ENCODE measurements at regions not wholly inside any gene's neighbourhood (a gene's known extent, or its start where the extent isn't known, plus 50 kb on each side); places are given as distances from the start of the nearest gene placed in this dataset.

DNA sequence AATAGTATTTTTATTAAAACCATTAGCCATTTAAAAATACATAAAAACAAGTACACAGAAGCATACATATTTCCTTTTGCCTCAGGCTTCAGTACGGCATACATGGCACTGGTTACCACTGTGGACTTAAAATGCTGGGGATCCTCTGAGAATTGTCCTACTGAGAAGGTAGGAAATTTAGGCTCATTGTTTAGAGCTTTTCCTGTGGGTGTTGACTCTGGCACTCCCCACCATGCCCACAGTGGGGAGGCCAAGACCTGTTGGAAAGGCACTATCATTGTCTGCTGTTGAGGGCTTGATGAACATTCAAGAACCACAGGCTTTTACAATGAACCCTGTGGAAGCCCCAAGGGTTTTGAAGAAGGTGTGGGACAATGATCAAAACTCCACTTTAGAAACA lies 473.4 kb downstream of the BTBD3 start:
- TF ChIP-seq, protein P1, sequence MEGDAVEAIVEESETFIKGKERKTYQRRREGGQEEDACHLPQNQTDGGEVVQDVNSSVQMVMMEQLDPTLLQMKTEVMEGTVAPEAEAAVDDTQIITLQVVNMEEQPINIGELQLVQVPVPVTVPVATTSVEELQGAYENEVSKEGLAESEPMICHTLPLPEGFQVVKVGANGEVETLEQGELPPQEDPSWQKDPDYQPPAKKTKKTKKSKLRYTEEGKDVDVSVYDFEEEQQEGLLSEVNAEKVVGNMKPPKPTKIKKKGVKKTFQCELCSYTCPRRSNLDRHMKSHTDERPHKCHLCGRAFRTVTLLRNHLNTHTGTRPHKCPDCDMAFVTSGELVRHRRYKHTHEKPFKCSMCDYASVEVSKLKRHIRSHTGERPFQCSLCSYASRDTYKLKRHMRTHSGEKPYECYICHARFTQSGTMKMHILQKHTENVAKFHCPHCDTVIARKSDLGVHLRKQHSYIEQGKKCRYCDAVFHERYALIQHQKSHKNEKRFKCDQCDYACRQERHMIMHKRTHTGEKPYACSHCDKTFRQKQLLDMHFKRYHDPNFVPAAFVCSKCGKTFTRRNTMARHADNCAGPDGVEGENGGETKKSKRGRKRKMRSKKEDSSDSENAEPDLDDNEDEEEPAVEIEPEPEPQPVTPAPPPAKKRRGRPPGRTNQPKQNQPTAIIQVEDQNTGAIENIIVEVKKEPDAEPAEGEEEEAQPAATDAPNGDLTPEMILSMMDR (IDR thresholded peaks at IDR 0.05), result no peak
- TF ChIP-seq POLR2A (IDR thresholded peaks at IDR 0.05; ENCODE audit: low read depth), result no peak
- no peak for TF ChIP-seq POLR2AphosphoS5 (IDR thresholded peaks at IDR 0.05)
